Skeletal muscle satellite cell (primary cell): ENCODE measurements at regions not wholly inside any gene's neighbourhood (a gene's known extent, or its start where the extent isn't known, plus 50 kb on each side); places are given as distances from the start of the nearest gene placed in this dataset.
"Not testable (repeated sequence)": the region's sequence is repeated elsewhere in the genome, so short reads cannot be mapped to it uniquely, and the experiment has no call there.

ENCODE experiments used
- H3K27me3 ChIP-seq: 2 replicates; pipeline ENCODE4 v1.7.0; 2013; ENCODE audit warnings: low read length; ENCODE audit not compliant: control insufficient read depth, insufficient read depth
- H3K36me3 ChIP-seq: 2 replicates; pipeline ENCODE4 v1.7.0; 2013; ENCODE audit warnings: mild to moderate bottlenecking, control low read depth, low read length; ENCODE audit not compliant: insufficient read depth
- H3K4me1 ChIP-seq: 2 replicates; pipeline ENCODE4 v1.7.0; 2013; ENCODE audit warnings: low read length; ENCODE audit not compliant: control insufficient read depth, insufficient read depth
- H3K4me2 ChIP-seq: 2 replicates; pipeline ENCODE4 v1.7.0; 2013; ENCODE audit warnings: mild to moderate bottlenecking, low read length
- H3K4me3 ChIP-seq: 2 replicates; pipeline ENCODE4 v1.7.0; 2013; ENCODE audit warnings: low read length
- H3K9ac ChIP-seq: 2 replicates; pipeline ENCODE4 v1.7.0; 2013; ENCODE audit warnings: mild to moderate bottlenecking, low read depth, low read length, moderate library complexity
- H3K9me3 ChIP-seq: replicated peaks from 2 replicates; pipeline ENCODE4 v1.7.0; 2013; ENCODE audit warnings: mild to moderate bottlenecking, control low read depth, low read length

- no peaks in the 10 kb centered on the region for H3K36me3 ChIP-seq
- no peaks in the 10 kb centered on the region for H3K4me1 ChIP-seq
- no peaks in the 10 kb centered on the region for H3K9me3 ChIP-seq
- H3K9ac ChIP-seq: no peak overlapping the region
- H3K27me3 ChIP-seq: no peaks in the 10 kb centered on the region
- H3K4me3 ChIP-seq: no peak overlapping the region
- H3K4me2 ChIP-seq: no peak overlapping the region
Observed at GRCh38 chr5:8528106-8528505, 659.2 kb downstream of the MTRR start.

DNA sequence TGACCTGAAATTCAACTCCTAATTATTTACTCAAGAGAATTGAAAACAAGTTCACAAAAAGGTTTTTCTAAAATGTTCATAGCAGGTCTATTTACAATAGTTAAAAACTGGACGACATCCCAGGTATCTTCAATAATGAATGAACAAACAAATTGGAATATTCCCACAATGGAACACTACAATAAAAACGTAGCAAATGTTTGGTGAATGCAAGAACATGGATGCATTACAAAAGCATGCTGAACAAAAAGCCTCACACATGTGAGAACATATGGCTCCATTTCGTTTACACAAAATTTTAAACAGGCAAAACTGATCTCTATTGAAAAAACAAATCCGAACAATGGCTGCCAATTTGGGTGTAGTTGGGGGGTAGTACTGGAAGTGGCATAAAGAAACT lies 669.9 kb downstream of the MTRR start:
- no peak overlapping the region for H3K4me3 ChIP-seq
- no peak overlapping the region for H3K4me2 ChIP-seq
- no peaks in the 10 kb centered on the region for H3K4me1 ChIP-seq
- no peak overlapping the region for H3K9ac ChIP-seq
- no peaks in the 10 kb centered on the region for H3K36me3 ChIP-seq
- no peaks in the 10 kb centered on the region for H3K9me3 ChIP-seq
- H3K27me3 ChIP-seq: no peaks in the 10 kb centered on the region

DNA sequence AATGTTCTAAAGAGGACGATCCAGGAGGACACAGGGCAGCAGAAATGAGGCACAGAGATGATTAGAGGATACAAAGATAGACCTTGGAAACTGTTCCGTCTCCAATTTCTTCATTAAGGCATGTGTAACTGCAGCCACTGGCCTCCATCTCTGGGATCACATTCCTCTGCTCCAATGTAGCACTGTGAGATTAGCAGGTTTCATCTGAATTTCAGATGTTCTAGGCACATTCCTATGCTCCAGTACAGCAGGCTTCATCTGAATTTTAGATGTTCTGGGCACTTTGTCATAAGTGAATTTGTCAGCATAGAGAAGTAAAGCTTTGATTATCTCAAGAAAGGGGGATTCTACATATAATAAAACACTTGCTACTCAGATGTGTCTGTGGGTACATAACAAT lies 671.4 kb downstream of the MTRR start:
- Histone ChIP-seq H3K36me3 (no peaks in the 10 kb centered on the region), H3K27me3 (no peaks in the 10 kb centered on the region), H3K9ac (no peak overlapping the region), H3K4me2 (no peak overlapping the region), H3K4me1 (no peaks in the 10 kb centered on the region), H3K4me3 (no peak overlapping the region), H3K9me3 (no peaks in the 10 kb centered on the region)

- Histone ChIP-seq H3K4me1 (no peaks in the 10 kb centered on the region), H3K4me3 (no peak overlapping the region), H3K4me2 (no peak overlapping the region), H3K36me3 (no peaks in the 10 kb centered on the region), H3K9ac (no peak overlapping the region), H3K27me3 (no peaks in the 10 kb centered on the region), H3K9me3 (no peaks in the 10 kb centered on the region)
Observed at GRCh38 chr5:8550921-8551320, 682.0 kb downstream of the MTRR start.

DNA sequence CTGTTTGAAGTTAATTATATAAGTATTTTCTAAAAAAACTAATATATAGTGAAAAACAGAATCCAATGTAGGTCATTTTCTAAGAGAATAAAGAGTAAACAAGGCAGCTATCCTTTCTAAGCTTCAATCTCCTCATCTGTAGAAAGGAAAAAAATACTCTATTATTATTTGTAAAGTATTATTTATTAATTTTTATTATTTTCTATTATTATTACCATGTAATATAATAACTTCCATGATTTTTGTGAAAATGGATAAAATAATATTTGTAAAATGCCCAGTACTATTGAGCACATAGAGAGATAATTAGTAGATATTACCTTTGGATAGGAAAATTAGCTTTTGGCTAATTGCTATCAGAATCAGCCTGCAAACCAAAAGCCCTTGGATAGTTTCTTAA lies 684.4 kb downstream of the MTRR start:
- H3K9ac ChIP-seq: no peak overlapping the region
- no peak overlapping the region for H3K4me2 ChIP-seq
- no peaks in the 10 kb centered on the region for H3K27me3 ChIP-seq
- no peaks in the 10 kb centered on the region for H3K4me1 ChIP-seq
- no peak overlapping the region for H3K4me3 ChIP-seq
- H3K9me3 ChIP-seq: no peaks in the 10 kb centered on the region
- no peaks in the 10 kb centered on the region for H3K36me3 ChIP-seq

DNA sequence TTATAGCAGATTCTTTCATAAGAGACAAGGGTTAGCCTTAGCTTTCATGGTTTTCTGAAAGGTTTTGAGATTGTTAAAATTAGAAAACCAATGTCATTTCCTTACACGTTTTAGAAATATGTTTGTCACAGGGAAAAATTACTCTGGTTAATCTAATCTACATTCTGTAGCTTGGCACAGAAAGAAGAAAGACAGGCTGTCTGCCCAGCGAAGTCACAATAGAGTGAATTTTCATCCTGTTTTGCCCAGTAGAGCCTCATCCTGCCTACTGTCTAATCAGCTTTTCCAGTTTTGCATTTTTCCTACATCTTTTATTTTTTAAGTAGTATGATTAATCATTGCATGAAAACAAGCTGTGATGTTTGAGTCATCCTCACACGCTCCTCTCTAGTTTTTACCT lies 688.8 kb downstream of the MTRR start:
- no peaks in the 10 kb centered on the region for H3K36me3 ChIP-seq
- no peaks in the 10 kb centered on the region for H3K9me3 ChIP-seq
- no peak overlapping the region for H3K9ac ChIP-seq
- no peaks in the 10 kb centered on the region for H3K4me1 ChIP-seq
- no peak overlapping the region for H3K4me3 ChIP-seq
- H3K4me2 ChIP-seq: no peak overlapping the region
- H3K27me3 ChIP-seq: no peaks in the 10 kb centered on the region

DNA sequence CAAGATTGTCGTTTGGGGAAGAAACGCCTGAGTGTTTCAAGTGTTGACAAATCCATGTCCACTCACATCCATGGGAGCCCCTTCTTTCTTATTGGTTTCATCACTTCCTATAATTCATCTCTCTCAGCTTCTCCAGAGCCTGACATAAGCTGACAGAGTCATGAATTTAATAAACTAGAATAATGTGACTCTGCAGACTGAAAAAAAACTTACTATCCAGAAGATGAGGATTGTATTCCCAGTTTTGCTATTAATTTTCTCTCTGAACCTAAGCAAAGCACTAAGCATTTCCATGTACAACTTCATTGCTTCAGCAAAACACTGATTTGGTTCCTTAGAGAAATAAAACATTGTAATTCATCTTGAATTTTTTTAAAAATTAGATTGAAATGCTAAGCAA lies 691.8 kb downstream of the MTRR start:
- H3K4me1 ChIP-seq: no peaks in the 10 kb centered on the region
- H3K36me3 ChIP-seq: no peaks in the 10 kb centered on the region
- H3K9me3 ChIP-seq: no peaks in the 10 kb centered on the region
- H3K4me3 ChIP-seq: no peak overlapping the region
- H3K4me2 ChIP-seq: no peak overlapping the region
- H3K9ac ChIP-seq: no peak overlapping the region
- H3K27me3 ChIP-seq: no peaks in the 10 kb centered on the region

DNA sequence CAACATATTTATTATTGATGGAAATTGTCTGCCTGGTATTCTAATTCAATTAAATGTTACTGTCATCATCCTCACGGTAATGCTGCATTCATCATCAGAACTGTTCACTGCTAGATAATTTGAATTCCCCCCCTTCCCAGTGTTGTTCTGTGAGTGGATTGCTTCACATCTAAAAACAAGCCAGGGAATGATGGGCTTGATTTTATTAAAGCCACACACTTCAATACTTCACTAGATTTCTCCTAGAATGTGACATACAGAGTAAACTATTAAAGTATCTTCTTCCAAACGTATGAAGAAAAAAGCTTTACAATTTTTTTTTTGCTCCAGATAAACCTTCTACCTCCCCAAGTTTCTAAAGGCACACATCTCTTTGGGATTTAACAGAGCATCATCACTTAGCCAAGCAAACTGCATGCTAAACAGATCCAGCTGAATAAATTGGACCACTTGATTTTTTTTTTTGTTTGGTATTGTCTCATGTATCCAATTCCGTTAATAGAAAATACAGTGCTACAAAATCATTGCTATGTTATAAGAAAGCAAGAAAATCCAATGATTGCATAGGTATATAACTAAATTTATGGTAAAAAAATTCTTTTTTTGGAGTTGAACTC lies 692.4 kb downstream of the MTRR start:
- Histone ChIP-seq H3K4me2 (no peak overlapping the region), H3K9me3 (no peaks in the 10 kb centered on the region), H3K27me3 (no peaks in the 10 kb centered on the region), H3K4me1 (no peaks in the 10 kb centered on the region), H3K36me3 (no peaks in the 10 kb centered on the region), H3K9ac (no peak overlapping the region), H3K4me3 (no peak overlapping the region)

DNA sequence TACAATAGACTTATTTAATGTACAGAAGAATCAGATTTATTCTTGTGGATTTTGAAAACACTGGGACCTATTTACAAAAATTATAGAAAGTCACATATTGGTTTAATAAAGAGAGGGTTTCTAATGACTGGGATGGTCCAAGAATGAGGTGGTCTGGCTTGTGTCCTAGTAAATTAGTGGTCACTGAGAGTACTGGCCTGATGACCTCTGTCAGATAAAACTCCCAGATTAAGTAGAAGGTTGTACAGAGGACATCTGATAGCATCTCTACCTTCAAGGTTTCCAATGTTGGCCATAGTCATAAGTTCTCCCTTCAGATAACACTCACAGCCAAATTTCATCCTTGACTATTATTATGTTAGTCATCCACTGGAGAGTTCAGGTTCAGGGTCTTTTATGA lies 692.9 kb downstream of the MTRR start:
- Histone ChIP-seq H3K4me1 (no peaks in the 10 kb centered on the region), H3K27me3 (no peaks in the 10 kb centered on the region), H3K4me2 (no peak overlapping the region), H3K36me3 (no peaks in the 10 kb centered on the region), H3K9ac (no peak overlapping the region), H3K4me3 (no peak overlapping the region), H3K9me3 (no peaks in the 10 kb centered on the region)

DNA sequence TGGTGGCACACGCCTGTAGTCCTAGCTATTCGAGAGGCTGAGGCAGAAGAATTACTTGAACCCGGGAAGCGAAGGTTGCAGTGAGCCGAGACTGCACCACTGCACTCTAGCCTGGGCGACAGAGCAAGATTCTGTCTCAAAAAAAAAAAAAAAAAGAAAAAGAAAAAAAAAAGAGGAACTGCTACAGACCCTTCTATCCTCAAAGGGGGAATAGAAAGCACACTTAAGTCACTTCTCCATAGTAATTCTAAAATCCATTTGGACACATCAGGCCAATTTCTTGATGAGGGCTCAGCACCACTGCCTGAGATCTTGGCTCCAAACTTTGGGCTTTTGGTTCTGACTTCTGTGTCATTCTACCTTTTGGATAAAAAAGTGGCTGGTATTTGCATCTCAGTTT lies 694.6 kb downstream of the MTRR start:
- H3K27me3 ChIP-seq, H3K9me3 ChIP-seq, H3K4me2 ChIP-seq: not testable (repeated sequence)

GRCh38 chr5:8568858-8569257 lies 699.9 kb downstream of the MTRR start:
- Histone ChIP-seq H3K4me2 (no peak overlapping the region), H3K9ac (no peak overlapping the region), H3K27me3 (no peaks in the 10 kb centered on the region), H3K4me1 (no peaks in the 10 kb centered on the region), H3K36me3 (no peaks in the 10 kb centered on the region), H3K4me3 (no peak overlapping the region), H3K9me3 (no peaks in the 10 kb centered on the region)

More for the DNA sequence above, 694.6 kb downstream of the MTRR start:
- not testable (repeated sequence) for H3K36me3 ChIP-seq, H3K9ac ChIP-seq, H3K4me1 ChIP-seq, H3K4me3 ChIP-seq

GRCh38 chr5:8570528-8570927 lies 701.6 kb downstream of the MTRR start:
- Histone ChIP-seq H3K4me3 (no peak overlapping the region), H3K4me1 (no peaks in the 10 kb centered on the region), H3K36me3 (no peaks in the 10 kb centered on the region), H3K9me3 (no peaks in the 10 kb centered on the region), H3K9ac (no peak overlapping the region), H3K4me2 (no peak overlapping the region), H3K27me3 (no peaks in the 10 kb centered on the region)
